DMS153 treated with DMSO at 0.1 percent for 48 hours (cell line): ENCODE measurements at regions not wholly inside any gene's neighbourhood (a gene's known extent, or its start where the extent isn't known, plus 50 kb on each side); places are given as distances from the start of the nearest gene placed in this dataset.
"Not testable (repeated sequence)": the region's sequence is repeated elsewhere in the genome, so short reads cannot be mapped to it uniquely, and the experiment has no call there.

Experiments used
- DNase-seq: peaks from one replicate; lab custom pipeline; 2025; ENCODE audit not compliant: unreplicated experiment; lab: John Stamatoyannopoulos, UW

DNA sequence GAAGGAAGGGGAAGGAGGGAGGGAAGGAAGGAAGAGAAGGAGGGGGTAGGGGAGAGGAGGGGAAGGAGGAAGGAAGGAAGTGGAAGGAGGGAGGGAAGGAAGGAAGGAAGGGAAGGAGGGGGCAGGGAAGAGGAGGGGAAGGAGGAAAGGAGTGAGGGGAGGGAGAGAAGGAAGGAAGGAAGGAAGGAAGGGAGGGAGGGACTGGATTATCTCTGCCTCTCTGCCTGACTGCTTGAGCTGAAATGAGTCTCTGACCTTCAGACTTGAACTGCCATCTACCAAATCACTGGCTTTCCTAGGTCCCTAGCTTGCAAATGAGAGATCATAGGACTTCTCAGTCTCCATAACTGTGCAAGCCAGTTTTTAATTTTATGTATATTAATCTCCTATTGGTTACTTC, 436.8 kb downstream of the PREX1 start:
- no peak for DNase-seq

DNA sequence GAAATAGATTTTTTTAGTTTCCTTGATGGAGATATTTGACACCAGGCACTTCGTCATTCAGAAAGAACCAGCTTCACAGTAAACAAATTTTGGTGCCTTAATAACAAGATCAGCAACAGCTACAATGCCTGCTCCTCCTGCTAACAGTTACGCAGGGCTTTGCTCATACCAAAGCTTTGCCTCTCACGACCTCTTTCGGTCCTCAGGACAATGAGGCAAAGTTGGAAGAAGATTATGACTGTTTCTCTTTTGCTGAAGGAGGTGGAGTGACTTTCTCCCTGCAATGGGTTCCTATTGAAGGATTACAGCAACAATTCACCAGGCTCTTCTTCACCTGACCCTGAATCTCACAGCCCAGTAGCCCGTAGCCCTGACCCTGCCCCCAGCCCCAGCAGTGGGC, 440.1 kb downstream of the PREX1 start:
- DNase-seq, result no peak

DNA sequence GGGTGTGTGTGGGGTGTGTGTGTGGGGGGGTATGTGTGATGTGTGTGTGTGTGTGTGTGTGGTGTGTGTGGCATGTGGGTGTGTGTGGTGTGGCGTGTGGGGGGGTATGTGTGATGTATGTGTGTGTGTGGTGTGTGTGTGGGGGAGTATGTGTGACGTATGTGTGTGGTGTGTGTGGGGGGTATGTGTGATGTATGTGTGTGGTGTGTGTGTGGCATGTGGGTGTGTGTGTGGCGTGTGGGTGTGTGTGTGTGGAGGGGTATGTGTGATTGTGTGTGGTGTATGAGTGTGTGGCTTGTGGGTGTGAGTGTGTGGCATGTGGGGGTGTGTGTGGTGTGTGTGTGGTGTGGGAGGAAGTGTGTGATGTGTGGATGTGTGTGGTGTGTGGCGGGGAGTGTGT, 442.3 kb downstream of the PREX1 start:
- no peak for DNase-seq

DNA sequence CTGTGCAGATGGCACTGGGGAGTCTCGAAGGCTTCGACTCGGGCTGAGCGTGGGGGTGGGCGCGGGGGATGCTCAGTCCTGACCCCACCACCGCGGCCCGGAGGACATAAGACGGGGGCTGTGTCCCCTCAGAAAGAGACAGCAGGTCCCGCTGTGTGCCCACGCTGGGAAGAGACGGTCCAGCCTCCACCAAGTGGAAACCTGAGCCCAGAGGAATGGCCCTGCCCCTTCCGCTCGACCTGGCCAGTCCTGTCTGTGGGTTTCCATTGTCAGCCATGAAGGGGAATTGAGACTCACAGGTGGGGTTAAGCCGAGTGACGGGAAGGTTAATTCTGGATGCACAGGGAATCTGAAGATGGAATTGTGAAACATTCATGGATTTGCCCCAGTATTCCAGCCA, 442.7 kb downstream of the PREX1 start:
- DNase-seq, result no peak

DNA sequence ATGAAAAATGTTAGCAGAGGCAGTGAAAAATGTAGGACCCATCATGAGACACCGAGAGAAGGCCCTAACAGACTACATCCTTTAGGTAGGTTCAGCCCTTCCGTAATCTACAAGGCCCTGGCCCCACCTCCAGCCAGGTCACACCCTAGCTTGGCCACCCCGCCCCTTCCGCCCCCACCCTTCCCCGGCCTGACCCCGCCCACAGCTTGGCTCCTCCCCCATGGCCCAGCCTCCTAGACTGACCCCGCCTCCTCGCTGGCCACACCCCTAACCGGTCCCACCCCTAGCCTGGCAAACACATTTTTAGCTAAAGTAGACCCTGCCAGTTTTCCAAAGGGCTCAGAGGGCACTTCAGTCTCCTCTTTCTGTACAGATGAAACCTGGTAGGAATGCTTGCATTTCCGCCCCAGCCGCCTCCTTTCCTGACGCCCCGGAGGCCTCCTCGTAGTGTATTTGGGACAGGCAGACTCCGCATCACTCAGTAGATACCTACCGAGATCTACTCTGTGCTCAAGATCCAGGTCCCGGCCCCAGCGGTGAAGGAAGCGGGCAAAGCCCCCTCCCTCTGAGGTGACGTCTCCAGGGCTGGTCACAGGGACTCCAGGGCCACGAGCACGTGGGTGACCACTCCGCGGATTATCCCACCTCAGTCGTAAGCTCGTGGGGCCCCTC, 443.5 kb downstream of the PREX1 start:
- no peak for DNase-seq

DNA sequence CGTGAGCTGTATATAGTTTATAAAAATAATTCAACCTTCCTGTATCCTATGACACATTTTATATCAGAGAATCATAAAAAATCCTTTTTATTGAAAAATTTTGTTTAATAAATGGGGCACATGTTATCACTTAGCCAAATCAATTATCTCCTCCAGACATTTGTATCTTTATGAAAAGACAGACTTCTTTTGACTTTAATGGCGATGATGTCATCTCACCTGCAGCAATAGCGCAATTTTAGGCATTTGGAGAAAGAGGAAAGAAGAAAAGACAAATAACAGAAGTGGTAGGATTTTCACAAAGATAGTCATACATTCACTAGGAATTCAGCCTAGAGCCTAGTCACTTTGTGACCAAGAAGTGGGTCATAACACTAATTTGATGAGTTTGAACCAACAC, 444.5 kb downstream of the PREX1 start:
- no peak for DNase-seq

DNA sequence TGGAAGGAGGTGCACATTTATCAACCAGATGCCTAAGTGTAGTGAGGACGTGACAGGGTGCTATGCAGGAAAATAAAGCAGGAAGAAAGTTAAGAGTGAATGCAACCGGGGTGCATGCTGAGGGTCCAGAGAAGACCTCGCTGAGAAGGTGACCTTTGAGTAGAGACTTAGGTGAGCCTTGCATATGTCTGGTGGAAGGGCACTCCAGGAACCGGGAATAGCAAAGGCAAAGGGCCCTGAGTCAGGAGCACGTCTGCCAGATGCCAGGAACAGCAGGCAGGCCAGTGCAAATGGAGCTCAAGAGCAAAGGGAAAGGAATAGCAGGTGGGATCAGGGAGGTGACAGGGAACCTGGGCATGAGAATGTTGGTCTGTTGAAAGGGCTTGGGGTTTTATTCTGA, 445.5 kb downstream of the PREX1 start:
- no peak for DNase-seq

DNA sequence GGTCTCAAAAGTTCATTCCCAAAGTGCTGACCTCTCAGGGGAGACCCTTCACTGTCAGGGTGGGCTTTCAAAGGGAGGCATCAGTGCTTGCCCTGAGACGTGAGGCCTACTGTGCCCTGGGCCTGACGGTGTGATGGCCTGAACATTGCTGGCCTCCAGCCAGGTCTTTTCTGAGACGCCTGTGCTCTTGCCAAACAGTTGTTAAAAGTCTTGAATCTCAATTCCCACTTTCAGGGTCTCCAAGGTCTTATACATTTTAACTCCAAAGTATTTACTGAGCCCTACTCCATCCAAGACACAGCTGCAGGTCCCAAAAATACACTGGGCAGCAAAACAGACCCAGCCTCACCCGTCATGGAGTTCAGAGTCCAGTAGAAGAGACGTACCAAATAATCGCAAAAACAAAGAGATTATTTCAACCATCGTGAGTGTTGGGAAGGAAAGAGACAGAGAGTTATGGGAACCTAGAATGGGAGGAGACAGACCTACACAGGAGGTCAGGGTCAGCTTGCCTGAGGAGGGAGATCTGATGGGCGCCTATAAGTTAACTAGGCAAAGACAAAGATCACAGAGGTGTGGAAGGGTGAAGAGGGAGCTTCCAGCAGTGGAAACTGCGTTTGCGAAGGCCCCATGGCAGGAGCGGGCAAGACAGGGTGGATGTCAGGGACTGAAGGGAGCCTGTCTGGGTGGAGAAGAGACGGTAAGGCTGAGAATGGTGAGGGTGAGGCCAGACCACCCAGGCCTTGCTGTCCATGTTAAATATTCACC, 446.3 kb downstream of the PREX1 start:
- no peak for DNase-seq

DNA sequence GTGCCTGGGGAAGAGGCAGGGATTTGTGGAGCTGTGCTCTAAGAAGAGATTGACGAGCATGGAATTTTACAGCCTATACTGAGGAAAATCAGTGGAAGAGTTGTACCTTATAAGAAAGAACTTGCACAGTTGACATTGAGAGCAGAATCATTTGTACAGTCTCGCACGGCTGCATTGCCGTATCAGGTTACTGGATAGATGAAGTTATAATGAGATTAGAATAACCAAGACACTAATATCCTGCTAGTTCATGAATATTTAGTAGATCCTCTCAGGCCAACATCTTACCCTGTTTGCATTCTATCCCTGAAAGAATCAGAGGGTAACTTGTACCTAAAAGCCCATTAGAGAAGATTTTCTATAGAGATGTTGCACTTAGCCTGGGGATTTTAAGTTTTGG, 447.1 kb downstream of the PREX1 start:
- DNase-seq, result no peak

DNA sequence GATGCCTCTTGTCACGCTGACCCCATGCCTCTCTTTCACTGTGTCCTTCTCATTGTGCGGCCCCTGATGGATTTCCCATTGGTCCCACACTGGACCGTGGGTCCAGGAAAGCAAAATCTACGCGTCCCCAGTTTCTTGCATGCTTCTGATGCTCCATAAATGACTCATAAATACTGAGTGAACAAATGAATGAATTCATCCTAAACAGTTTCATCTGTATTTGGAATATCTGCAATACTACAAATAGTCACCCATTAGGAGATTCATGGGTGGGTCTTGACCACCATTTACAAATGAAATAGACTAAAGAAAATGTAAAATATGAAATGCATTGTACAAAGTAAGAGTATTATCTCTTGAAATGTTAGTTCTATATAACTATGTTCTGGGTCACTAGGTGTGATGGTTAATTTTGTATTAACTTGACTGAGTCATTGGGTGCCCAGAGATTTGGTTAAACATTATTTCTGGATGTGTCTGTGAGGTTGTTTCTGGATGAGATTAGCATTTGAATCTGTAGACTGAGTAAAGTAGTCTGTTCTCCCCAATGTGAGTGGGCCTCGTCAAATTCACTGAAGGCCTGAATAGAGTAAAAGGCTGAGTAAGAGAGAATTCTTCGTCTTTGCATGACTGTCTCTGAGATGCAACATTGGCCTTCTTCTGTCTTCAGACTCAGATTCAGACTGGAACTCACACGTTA, 448.7 kb downstream of the PREX1 start:
- DNase-seq, result no peak

DNA sequence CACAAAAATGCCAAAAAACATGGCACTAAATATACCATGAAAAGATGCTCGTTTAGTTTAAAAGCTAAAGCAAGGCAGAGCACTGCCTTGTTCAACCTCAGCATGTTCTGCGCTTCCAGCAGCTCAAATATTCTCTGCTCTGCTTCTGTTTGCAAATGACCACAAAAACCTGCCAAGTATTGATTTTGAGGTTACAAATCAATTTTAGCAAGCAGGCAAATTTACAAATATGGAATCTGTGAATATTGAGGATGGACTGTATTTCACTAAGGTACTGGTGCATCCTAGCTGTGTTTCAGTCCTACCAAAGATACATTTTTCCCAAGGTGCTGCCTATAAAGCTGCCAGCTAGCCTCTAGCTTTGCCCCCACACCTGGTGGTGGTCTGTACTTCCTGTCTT, 449.9 kb downstream of the PREX1 start:
- no peak for DNase-seq

DNA sequence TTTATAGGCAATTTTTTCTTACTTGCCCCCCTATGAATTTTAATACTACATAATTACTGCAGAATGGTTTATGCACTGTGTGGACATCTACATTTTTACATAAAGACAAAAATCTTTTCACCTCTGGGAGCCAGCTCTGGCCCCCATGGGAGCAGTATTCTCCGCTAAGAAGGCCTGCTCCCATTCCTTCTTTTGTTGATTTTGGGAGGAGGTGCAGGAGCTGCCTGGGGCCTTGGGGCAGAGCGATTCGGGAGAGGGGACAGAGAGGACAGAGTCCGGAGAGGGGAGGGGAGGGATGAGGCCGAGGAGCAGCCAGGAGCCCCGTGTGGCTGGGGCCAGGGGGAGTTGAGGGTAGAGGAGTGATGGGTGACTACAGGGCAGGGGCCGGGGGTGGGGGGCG, 452.0 kb downstream of the PREX1 start:
- DNase-seq, result no peak

DNA sequence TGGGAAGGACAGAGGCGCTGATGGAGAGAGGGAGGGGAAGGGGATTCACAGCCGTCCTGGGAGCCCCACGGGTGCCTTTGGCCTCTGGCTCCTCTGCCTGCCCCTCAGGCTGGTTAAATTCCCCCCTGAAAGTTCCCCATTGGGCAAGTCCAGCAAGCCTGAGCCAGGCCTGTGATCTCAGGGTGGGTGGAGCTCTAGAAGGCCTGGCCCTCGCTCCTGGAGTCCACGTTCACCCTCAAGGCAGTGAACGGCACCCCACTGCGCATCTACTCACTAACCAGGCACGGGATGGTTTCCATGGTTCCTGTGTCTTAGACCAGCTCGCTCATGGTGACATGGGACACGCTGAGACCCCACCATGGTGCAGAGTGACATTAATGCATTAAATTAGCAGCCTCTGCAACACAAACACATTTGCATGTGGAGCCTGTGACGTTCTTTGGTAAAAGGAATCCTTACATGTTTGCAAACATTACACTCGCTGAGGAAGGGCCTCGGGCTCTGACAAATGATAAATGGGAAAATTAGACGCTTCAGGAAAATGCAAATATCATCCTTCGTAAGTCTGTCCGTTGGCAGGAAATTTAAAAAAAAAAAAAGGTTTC, 452.7 kb downstream of the PREX1 start:
- no peak for DNase-seq

DNA sequence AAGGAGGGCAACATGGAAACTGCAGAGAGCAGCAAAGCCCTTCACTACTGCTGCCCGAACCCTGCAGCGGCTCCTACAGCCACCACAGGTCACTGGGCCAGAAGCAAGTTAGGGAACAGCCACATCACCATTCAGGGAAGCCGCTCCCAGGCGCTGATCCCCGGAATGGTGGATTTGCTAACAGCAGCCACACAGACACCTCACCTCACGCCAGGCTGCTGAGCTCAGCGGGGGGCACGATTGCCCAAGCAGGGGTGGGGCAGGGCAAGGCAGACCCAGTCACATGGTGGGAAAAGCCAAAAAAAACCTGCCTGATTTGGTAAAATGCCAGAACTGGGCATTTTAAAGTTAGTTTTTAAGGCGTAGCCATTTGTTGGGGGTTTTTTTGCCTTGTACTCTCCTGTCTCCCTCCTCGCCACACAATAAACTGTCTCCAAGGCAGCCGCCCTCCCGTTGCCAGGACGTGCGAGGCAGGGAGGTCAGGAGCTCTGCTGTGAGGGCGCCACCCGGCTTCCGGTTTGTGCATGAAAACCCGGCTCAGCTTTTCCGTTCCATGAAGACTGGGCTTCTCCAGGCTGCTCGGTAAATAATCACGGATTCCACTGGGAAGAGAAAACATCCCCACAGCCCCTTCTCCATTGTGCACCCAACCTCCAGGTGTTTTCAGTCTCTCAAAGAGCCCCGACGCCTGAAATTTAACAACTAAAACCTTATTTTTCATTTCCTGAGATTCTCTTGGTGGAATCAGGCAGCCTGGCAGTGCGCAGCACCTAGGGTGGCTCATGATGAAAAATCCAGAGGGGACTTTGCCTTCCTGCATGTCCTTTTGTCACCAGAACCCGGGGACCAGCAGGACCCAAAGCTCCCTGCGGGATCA, 453.5 kb downstream of the PREX1 start:
- DNase-seq, result peak; percentile 41

DNA sequence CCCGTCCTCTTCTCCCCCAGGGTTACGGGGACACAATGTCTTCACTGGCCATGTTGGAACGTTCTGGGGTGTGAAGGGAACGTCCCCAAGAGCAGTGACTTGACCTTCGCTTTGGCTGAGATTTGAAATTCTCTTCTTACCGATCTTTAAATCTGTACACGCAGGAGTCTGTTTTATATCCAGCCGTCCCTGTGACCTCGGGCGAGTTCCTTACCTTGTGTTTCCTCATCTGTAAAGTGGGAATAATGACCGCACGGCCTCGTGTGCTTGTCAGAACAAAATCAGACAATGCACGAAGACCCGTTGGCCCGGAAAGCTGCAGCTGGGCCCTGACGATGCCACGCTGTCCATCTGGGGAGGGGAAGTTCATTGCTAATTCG, 454.3 kb downstream of the PREX1 start:
- DNase-seq, result no peak

DNA sequence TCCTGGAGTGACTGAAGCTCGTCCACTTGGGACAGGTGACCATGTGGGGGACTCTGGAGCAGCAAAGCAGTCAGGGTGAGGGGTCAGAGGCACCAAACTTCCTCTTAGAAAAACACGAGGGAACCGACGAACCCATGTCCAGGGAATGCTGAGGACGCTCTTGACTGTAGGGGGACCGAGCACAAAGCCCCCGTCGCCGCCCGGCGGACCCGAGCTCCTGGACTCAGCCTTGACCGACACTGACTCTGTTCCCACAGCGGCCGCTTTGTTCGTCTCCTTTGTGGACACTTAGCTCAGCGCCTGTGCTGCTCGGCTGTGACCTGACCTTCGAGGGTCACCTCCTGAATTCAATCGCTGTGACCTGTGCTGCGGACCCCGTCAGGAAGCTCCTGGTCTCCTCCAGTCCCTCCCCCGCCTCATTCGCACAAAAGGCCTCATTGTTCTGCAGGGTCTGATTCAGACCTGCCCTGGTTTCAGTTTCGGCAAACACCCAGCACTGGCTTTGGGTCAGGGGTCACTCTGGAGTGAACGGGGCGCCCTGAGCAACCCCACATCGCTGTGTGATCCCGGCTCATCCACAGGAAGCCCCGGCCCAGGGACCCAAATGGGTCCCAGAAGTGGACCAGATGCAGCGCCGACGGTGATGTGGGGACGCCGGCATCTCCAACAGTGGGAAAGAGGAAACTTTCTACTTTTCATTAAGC, 454.8 kb downstream of the PREX1 start:
- DNase-seq, result not testable (repeated sequence)

DNA sequence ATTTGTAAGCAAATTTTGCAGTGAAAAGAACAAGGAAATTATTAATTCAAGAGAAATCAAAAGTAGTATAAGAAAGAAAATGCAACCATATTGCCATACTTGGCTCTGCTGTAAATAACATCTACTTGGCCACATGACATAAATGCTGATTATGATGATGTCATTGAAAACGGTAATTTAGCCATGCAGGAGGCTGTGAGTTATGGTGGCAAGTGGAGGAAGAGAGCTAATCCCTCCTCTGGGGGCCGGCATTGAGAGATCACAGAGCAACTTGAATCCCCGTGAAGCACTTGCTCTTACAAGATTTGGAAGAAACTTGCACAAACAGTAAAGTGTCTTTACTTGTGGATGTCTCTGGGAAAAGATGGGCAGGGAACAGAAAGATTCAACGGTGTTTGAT, 456.6 kb downstream of the PREX1 start:
- DNase-seq, result no peak

DNA sequence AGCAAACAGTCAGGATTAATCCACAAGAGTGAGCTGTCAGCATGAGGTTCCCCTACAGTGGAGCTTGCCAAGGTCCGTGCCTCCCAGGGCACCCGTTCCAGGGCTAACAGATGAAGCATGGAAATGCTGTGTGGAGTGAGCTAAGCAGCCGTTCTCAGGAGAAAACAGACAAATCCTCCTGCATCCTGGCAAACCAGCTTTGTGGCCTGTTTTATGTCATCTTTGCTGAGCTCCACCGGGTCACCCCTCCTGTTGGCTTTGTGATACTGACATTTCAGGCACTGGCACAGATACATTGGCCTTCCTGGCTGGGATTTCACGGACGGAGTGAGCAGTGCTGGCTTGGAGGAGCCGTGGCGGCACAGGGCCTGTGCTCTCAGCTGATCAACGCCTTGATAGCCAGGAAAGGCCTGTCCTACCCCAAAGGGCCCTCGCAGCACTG, 459.2 kb downstream of the PREX1 start:
- DNase-seq, result not testable (repeated sequence)

DNA sequence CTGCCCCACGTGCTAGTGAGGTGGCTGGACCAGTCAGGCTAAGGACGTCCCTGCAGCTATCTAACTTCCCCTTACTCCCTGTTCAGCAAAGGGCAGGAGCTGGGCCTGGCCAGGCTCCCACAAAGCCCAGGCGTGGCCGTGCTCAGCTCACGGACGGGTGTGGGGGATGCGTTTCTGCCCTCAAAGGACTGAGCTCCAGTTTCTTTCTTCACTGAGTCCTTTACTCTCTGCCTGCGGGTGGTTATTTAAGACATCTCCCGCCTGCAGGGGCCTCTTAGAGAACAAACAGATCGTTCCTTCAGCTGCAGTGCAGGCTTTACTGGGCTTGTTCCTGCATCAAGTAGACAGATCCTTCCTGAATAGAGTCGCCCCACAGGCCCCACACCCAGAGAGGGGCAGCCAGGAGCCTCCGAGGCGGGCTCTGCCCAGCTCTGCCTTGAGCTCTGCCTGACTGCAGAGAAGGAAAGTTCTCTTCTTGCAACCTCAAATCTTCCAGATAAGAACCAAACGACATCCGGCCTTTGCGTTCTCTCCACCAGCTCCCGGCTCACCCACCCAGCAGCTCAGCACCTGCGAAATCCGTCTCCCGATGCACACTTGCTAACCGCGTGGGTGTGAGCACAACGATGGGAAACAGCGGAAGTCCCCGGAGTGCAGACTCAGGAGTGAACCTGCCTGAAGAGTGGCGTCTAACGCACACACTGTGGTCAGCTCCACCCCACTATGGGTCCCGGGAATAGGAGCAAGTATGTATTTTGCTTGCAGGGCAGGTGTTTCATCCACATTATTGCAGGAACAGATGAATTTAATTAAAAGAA, 460.0 kb downstream of the PREX1 start:
- not testable (repeated sequence) for DNase-seq
